MM.1S (cell line): ENCODE measurements at regions not wholly inside any gene's neighbourhood (a gene's known extent, or its start where the extent isn't known, plus 50 kb on each side); places are given as distances from the start of the nearest gene placed in this dataset.

Experiments
- DNase-seq: peaks from one replicate; pipeline ENCODE4 v3.0.0-alpha.2; 2015
- H2AFZ ChIP-seq: fragments of 300-600 bp; sonication (generic); 2 replicates; pipeline ENCODE4 v1.6.0; 2016; ENCODE audit warnings: antibody characterized with exemption, low read length
- H3F3A ChIP-seq: fragments of 300-600 bp; sonication (generic); 2 replicates; pipeline ENCODE4 v1.6.1; 2016; ENCODE audit warnings: mild to moderate bottlenecking, antibody characterized with exemption, low read length, moderate library complexity, mixed read lengths; ENCODE audit not compliant: insufficient read depth
- H3K27ac ChIP-seq: fragments of 300-600 bp; sonication (generic); 2 replicates; pipeline ENCODE4 v1.5.1; 2016; ENCODE audit warnings: mild to moderate bottlenecking, low read length
- H3K27me3 ChIP-seq: fragments of 300-600 bp; sonication (generic); replicated peaks from 2 replicates; pipeline ENCODE4 v1.6.0; 2016; ENCODE audit warnings: low read length; ENCODE audit not compliant: insufficient read depth
- H3K36me3 ChIP-seq: fragments of 300-600 bp; sonication (generic); replicated peaks from 2 replicates; pipeline ENCODE4 v1.6.1; 2016; ENCODE audit warnings: mild to moderate bottlenecking, low read length, mixed read lengths; ENCODE audit not compliant: insufficient read depth
- H3K4me1 ChIP-seq: fragments of 300-600 bp; sonication (generic); 2 replicates; pipeline ENCODE4 v1.6.1; 2016; ENCODE audit warnings: low read length, mixed read lengths
- H3K4me2 ChIP-seq: fragments of 300-600 bp; sonication (generic); 2 replicates; pipeline ENCODE4 v1.6.0; 2016; ENCODE audit warnings: low read depth, low read length
- H3K4me3 ChIP-seq: fragments of 300-600 bp; sonication (generic); 2 replicates; pipeline ENCODE4 v1.5.1; 2016; ENCODE audit warnings: low read length, mixed read lengths
- H3K79me2 ChIP-seq: fragments of 300-600 bp; sonication (generic); 2 replicates; pipeline ENCODE4 v1.6.1; 2016; ENCODE audit warnings: mixed run types, low read length, mixed read lengths
- H3K9ac ChIP-seq: fragments of 300-600 bp; sonication (generic); 2 replicates; pipeline ENCODE4 v1.6.1; 2016; ENCODE audit warnings: low read length, mixed read lengths
- H3K9me2 ChIP-seq: fragments of 300-600 bp; sonication (generic); replicated peaks from 2 replicates; pipeline ENCODE4 v1.6.1; 2016; ENCODE audit warnings: mild to moderate bottlenecking, low read length, mixed read lengths; ENCODE audit not compliant: insufficient read depth
- H3K9me3 ChIP-seq: fragments of 300-600 bp; sonication (generic); replicated peaks from 2 replicates; pipeline ENCODE4 v1.6.1; 2016; ENCODE audit warnings: mild to moderate bottlenecking, low read length, mixed read lengths; ENCODE audit not compliant: insufficient read depth
- H4K20me1 ChIP-seq: fragments of 300-600 bp; sonication (generic); 2 replicates; pipeline ENCODE4 v1.6.1; 2016; ENCODE audit warnings: mild to moderate bottlenecking, low read length, moderate library complexity, mixed read lengths; ENCODE audit not compliant: insufficient read depth
- CTCF ChIP-seq: fragments of 300-600 bp; sonication (generic); IDR thresholded peaks from 2 replicates; pipeline ENCODE4 v1.5.1; 2016; ENCODE audit warnings: antibody characterized with exemption, low read length, mixed read lengths
- EZH2 ChIP-seq: fragments of 300-600 bp; sonication (generic); optimal IDR thresholded peaks from 2 replicates; pipeline ENCODE3; 2017; ENCODE audit warnings: low read depth, mild to moderate bottlenecking, antibody characterized with exemption, low read length, mixed read lengths
- EZH2phosphoT487 ChIP-seq: fragments of 300-600 bp; sonication (generic); IDR thresholded peaks from 2 replicates; pipeline ENCODE4 v1.6.1; 2018; ENCODE audit warnings: antibody characterized with exemption, low read length

GRCh38 chr1:4261327-4261726, 361.3 kb upstream of the C1orf174 start:
- Histone ChIP-seq H4K20me1 (no peaks in the 10 kb centered on the region), H3K9me3 (no peaks in the 10 kb centered on the region), H3K4me3 (no peak overlapping the region), H3K27ac (no peak overlapping the region), H3K9ac (no peak overlapping the region), H2AFZ (no peak overlapping the region), H3K79me2 (no peaks in the 10 kb centered on the region), H3K4me1 (no peaks in the 10 kb centered on the region), H3F3A (no peaks in the 10 kb centered on the region), H3K9me2 (no peaks in the 10 kb centered on the region), H3K36me3 (no peaks in the 10 kb centered on the region), H3K27me3 (peaks cover 40% of the 10 kb centered on the region), H3K4me2 (no peak overlapping the region)
- no peak for DNase-seq
- TF ChIP-seq CTCF (no peak), EZH2 (no peak), EZH2phosphoT487 (no peak)

- H3K4me3 ChIP-seq = no peak overlapping the region
- no peaks in the 10 kb centered on the region for H3K9me2 ChIP-seq
- DNase-seq = no peak
- no peaks in the 10 kb centered on the region for H3K79me2 ChIP-seq
- no peak overlapping the region for H3K9ac ChIP-seq
- H3K4me2 ChIP-seq = no peak overlapping the region
- H3K4me1 ChIP-seq = no peaks in the 10 kb centered on the region
- H2AFZ ChIP-seq = no peak overlapping the region
- H3K9me3 ChIP-seq = no peaks in the 10 kb centered on the region
- no peaks in the 10 kb centered on the region for H3K36me3 ChIP-seq
- H4K20me1 ChIP-seq = no peaks in the 10 kb centered on the region
- H3K27me3 ChIP-seq = peaks cover 49% of the 10 kb centered on the region
- H3F3A ChIP-seq = no peaks in the 10 kb centered on the region
- H3K27ac ChIP-seq = no peak overlapping the region
- TF ChIP-seq EZH2 = no peak
These were observed 362.6 kb upstream of the C1orf174 start for GRCh38 chr1:4262665-4263064.

GRCh38 chr1:4263699-4264098, 363.6 kb upstream of the C1orf174 start:
- DNase-seq = no peak
- Histone ChIP-seq H3K36me3 (no peaks in the 10 kb centered on the region), H3K27ac (no peak overlapping the region), H3K9me3 (no peaks in the 10 kb centered on the region), H4K20me1 (no peaks in the 10 kb centered on the region), H3K4me1 (no peaks in the 10 kb centered on the region), H3K9me2 (no peaks in the 10 kb centered on the region), H2AFZ (no peak overlapping the region), H3K79me2 (no peaks in the 10 kb centered on the region), H3K4me2 (no peak overlapping the region), H3K4me3 (no peak overlapping the region), H3F3A (no peaks in the 10 kb centered on the region), H3K27me3 (peaks cover 59% of the 10 kb centered on the region), H3K9ac (no peak overlapping the region)
- no peak for TF ChIP-seq EZH2phosphoT487
- no peak for TF ChIP-seq EZH2
- no peak for TF ChIP-seq CTCF

DNA sequence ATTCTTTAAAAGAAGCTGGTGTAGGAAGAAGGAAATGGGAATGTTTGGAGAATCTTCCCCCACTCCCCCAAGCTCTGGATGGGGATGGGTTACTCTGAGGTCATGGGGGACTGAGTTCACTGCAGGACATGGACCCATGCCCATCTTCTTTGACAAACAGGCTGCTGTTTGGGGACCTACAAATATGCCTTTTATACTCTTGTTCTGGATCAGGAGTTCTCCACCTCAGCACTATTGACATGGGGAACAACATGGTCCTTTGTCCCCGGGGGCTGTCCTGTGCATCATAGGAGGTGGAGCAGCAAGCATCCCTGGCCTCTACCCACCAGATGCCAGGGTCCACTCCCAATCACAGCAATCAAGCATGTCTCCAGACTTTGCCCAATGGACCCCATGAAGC, 365.8 kb upstream of the C1orf174 start:
- Histone ChIP-seq H3K4me3 (no peak overlapping the region), H3K27me3 (peaks cover 76% of the 10 kb centered on the region), H3F3A (no peaks in the 10 kb centered on the region), H2AFZ (no peak overlapping the region), H3K27ac (no peak overlapping the region), H3K9ac (no peak overlapping the region), H3K36me3 (no peaks in the 10 kb centered on the region), H3K9me2 (no peaks in the 10 kb centered on the region), H3K9me3 (no peaks in the 10 kb centered on the region), H3K4me2 (no peak overlapping the region), H4K20me1 (no peaks in the 10 kb centered on the region), H3K4me1 (no peaks in the 10 kb centered on the region), H3K79me2 (no peaks in the 10 kb centered on the region)
- TF ChIP-seq EZH2 (no peak), EZH2phosphoT487 (no peak), CTCF (no peak)
- DNase-seq = no peak
